ENCODE measurements at regions not wholly inside any gene's neighbourhood (a gene's known extent, or its start where the extent isn't known, plus 50 kb on each side); places are given as distances from the start of the nearest gene placed in this dataset.
A peak's percentile ranks its signal among the peaks of the same experiment; 100 is the strongest.

DNA sequence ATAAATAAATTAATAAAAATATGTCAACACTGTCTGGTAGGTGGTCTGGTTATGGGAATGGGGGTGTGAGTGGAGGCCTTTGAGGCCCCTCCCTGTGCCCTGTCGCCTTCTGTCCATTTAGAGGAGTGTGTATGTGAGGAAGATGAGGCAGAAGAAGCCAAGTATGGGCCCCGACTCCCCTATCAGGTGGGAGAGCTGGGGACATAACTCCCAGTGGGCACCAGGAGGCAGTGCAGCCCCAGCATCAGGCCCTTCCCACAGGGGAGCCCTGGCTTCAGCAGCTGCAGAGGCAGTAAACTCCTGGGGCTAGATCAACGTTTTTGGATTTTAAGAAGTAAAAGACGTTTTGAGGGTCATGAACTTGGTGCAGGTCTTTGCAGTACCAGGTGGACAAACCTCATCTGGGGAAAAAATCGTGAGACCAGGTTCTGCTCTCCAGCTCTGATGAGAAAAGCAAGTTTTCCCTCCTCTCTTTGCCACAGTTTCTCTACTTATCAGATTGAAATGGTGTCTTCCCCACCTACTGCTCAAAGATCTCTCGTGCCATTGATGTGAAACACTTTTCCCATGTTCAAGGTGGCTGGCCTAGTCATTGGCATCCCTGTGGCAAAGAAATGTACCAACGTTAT lies 167.8 kb upstream of the EEPD1 start:
- TF ChIP-seq SMC3 (IDR thresholded peaks at IDR 0.05): peak; percentile 100
- TF ChIP-seq, protein P1, sequence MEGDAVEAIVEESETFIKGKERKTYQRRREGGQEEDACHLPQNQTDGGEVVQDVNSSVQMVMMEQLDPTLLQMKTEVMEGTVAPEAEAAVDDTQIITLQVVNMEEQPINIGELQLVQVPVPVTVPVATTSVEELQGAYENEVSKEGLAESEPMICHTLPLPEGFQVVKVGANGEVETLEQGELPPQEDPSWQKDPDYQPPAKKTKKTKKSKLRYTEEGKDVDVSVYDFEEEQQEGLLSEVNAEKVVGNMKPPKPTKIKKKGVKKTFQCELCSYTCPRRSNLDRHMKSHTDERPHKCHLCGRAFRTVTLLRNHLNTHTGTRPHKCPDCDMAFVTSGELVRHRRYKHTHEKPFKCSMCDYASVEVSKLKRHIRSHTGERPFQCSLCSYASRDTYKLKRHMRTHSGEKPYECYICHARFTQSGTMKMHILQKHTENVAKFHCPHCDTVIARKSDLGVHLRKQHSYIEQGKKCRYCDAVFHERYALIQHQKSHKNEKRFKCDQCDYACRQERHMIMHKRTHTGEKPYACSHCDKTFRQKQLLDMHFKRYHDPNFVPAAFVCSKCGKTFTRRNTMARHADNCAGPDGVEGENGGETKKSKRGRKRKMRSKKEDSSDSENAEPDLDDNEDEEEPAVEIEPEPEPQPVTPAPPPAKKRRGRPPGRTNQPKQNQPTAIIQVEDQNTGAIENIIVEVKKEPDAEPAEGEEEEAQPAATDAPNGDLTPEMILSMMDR (IDR thresholded peaks at IDR 0.05): peak; percentile 92
- TF ChIP-seq HMGXB4 (CRISPR knock-in tag; IDR thresholded peaks at IDR 0.05; ENCODE audit: borderline replicate concordance): no peak
- TF ChIP-seq RFX5 (IDR thresholded peaks at IDR 0.05): no peak
